LNCAP (cell line): ENCODE measurements at regions not wholly inside any gene's neighbourhood (a gene's known extent, or its start where the extent isn't known, plus 50 kb on each side); places are given as distances from the start of the nearest gene placed in this dataset.
A peak's percentile ranks its signal among the peaks of the same experiment; 100 is the strongest.

Source experiments
- CTCF ChIP-seq: fragments of 450-650 bp; IDR thresholded peaks from 2 replicates; pipeline ENCODE4 v1.5.1; 2017; ENCODE audit warnings: mild to moderate bottlenecking

GRCh38 chr12:62170241-62170640 is 90.0 kb upstream of the USP15 start:
- no peak for TF ChIP-seq CTCF

GRCh38 chr12:62190689-62191490 is 69.3 kb upstream of the USP15 start:
- no peak for TF ChIP-seq CTCF

- TF ChIP-seq CTCF: no peak
Measured at GRCh38 chr12:62191491-62192179, 68.6 kb upstream of the USP15 start.

GRCh38 chr12:62192180-62192902 is 67.9 kb upstream of the USP15 start:
- peak; percentile 75 for TF ChIP-seq CTCF

- no peak; the same call in none of the 2 replicates for TF ChIP-seq CTCF
Measured at GRCh38 chr12:62192903-62193250, 67.3 kb upstream of the USP15 start.

GRCh38 chr12:62194031-62194430 is 66.2 kb upstream of the USP15 start:
- no peak for TF ChIP-seq CTCF

GRCh38 chr12:62194616-62195015 is 65.6 kb upstream of the USP15 start:
- no peak for TF ChIP-seq CTCF
